B cell (primary cell): ENCODE measurements at regions not wholly inside any gene's neighbourhood (a gene's known extent, or its start where the extent isn't known, plus 50 kb on each side); places are given as distances from the start of the nearest gene placed in this dataset.

Source experiments
- EZH2 ChIP-seq: IDR thresholded peaks from 2 replicates; pipeline ENCODE4 v1.6.1; 2012; ENCODE audit warnings: borderline replicate concordance, low read depth, mild to moderate bottlenecking, moderate library complexity, low read length; ENCODE audit not compliant: insufficient read depth, poor library complexity, severe bottlenecking
- TF ChIP-seq, protein P1 (sequence below): fragments of 200-600 bp; IDR thresholded peaks from one replicate; pipeline ENCODE4 v1.8.0; 2022; ENCODE audit warnings: antibody characterized with exemption, mild to moderate bottlenecking

DNA sequence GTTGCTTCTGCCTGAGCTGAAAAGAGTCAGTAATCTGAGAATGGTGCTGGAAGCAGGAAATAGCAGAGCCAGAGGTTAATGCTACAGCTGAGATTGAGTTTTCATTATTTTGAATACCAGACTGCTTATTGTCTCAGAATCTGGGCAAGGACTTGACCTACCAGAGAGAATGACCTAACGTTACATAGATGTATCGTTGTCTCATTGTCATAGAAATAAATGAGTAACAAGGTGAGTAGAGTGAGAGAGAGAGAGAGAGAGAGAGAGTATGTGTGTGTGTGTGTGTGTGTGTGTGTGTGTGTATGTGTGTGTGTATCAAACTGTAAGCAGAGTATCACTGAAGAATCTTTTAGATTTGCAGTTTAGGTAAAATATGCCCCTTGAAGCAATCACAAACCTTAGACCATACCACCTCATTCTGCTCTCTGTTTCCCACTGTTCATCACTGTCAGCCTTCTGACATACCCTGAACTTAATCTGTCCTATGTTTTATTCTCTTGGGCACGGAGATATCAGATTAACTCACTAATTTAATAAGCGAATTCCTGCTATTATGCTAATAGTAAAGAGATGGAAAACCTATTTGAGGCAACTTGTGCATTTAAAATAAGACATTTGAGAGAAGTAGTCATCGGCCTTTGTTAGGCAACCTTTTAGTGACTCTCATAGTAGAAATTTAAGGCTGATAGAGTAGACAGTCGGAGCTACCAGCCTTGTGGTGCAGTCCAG is 87.8 kb downstream of the CYB561 start:
- TF ChIP-seq, protein P1, sequence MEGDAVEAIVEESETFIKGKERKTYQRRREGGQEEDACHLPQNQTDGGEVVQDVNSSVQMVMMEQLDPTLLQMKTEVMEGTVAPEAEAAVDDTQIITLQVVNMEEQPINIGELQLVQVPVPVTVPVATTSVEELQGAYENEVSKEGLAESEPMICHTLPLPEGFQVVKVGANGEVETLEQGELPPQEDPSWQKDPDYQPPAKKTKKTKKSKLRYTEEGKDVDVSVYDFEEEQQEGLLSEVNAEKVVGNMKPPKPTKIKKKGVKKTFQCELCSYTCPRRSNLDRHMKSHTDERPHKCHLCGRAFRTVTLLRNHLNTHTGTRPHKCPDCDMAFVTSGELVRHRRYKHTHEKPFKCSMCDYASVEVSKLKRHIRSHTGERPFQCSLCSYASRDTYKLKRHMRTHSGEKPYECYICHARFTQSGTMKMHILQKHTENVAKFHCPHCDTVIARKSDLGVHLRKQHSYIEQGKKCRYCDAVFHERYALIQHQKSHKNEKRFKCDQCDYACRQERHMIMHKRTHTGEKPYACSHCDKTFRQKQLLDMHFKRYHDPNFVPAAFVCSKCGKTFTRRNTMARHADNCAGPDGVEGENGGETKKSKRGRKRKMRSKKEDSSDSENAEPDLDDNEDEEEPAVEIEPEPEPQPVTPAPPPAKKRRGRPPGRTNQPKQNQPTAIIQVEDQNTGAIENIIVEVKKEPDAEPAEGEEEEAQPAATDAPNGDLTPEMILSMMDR, result no peak
- TF ChIP-seq EZH2, result no peak
